HUES48 (cell line): ENCODE measurements at regions not wholly inside any gene's neighbourhood (a gene's known extent, or its start where the extent isn't known, plus 50 kb on each side); places are given as distances from the start of the nearest gene placed in this dataset.

Experiments
- H3K27ac ChIP-seq: one replicate; pipeline ENCODE4 v1.7.0; 2013; ENCODE audit warnings: low read depth, low read length, inconsistent platforms
- H3K27me3 ChIP-seq: 2 replicates; pipeline ENCODE4 v1.6.1; 2013; ENCODE audit warnings: mild to moderate bottlenecking, low read length; ENCODE audit not compliant: control insufficient read depth, insufficient read depth
- H3K36me3 ChIP-seq: 2 replicates; pipeline ENCODE4 v1.6.1; 2013; ENCODE audit warnings: low read length; ENCODE audit not compliant: control insufficient read depth, insufficient read depth
- H3K4me1 ChIP-seq: 2 replicates; pipeline ENCODE4 v1.6.1; 2013; ENCODE audit warnings: mild to moderate bottlenecking, low read length; ENCODE audit not compliant: control insufficient read depth, insufficient read depth
- H3K4me3 ChIP-seq: 2 replicates; pipeline ENCODE4 v1.5.1; 2013; ENCODE audit warnings: mild to moderate bottlenecking, low read depth, low read length
- H3K9ac ChIP-seq: 2 replicates; pipeline ENCODE4 v1.6.1; 2013; ENCODE audit warnings: mild to moderate bottlenecking, low read depth, low read length, moderate library complexity
- H3K9me3 ChIP-seq: 2 replicates; pipeline ENCODE4 v1.6.1; 2013; ENCODE audit warnings: low read length; ENCODE audit not compliant: control insufficient read depth, insufficient read depth

DNA sequence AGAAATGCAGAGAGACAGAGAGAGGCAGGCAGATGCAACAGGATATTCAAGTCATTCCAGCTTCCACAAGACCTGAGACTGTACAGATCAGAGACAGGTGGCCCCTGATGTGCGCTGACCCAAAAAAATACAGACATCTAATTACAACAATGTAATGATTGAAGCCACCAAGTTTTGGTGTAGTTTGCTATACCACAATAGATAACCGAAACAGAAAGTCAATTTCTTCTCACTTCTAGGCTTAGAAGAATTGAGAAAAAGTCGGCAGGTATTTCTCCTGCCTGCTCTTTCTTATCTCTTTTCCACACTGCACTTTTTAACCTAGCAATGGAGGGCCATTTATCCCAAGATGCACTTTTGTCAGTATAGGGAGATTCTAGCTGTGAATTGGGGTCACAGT lies 949.2 kb downstream of the CDH11 start:
- Histone ChIP-seq H3K27ac (no peak overlapping the region), H3K27me3 (no peaks in the 10 kb centered on the region), H3K9me3 (0 out of 2 replicates have a peak, but pooled peaks cover 2% of the 10 kb centered on the region), H3K9ac (no peak overlapping the region), H3K4me3 (no peak overlapping the region), H3K36me3 (no peaks in the 10 kb centered on the region), H3K4me1 (no peaks in the 10 kb centered on the region)

DNA sequence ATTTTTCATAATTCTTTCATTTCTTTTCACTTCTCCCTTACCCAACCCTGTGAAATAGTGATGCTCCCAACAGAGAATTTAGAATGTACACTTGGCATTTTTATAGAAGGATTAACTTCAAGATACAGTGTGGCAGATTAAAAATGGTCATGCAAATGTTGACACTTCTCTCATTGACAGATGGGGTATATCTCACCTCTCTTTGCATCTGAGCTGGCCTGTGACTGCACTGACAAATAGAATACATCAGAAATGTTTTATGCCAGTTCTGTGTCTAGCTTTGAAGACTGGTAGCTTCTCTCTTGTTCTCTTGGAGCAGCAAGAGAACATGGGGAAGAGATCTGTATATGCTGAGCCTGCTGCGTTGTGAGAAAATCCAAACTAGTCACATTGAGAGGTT lies 949.6 kb downstream of the CDH11 start:
- no peak overlapping the region for H3K4me3 ChIP-seq

DNA sequence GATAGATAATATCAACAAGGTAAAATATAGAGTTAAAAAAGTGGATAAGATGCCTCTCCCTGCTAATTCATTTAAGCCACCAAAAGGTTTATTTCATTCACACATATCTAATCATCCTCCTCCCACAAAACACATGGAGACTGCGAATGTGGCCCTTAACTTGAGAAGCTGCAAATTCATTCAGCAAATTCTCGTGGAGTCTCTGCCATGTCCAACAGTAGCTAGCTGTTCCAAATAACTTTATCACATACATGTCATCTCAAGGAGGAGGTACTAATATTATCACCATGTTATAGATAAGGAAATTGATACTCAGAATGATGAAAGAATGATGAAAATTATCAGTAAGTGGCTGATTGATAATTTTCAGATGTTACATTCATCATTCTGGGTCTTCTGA lies 950.2 kb downstream of the CDH11 start:
- H3K36me3 ChIP-seq: no peaks in the 10 kb centered on the region
- 0 out of 2 replicates have a peak, but pooled peaks cover 2% of the 10 kb centered on the region for H3K9me3 ChIP-seq
- H3K4me1 ChIP-seq: no peaks in the 10 kb centered on the region
- H3K4me3 ChIP-seq: no peak overlapping the region
- no peak overlapping the region for H3K27ac ChIP-seq
- H3K27me3 ChIP-seq: no peaks in the 10 kb centered on the region
- no peak overlapping the region for H3K9ac ChIP-seq

More for the DNA sequence above, 949.6 kb downstream of the CDH11 start:
- Histone ChIP-seq H3K9me3 (0 out of 2 replicates have a peak, but pooled peaks cover 2% of the 10 kb centered on the region), H3K36me3 (no peaks in the 10 kb centered on the region), H3K9ac (no peak overlapping the region), H3K27me3 (no peaks in the 10 kb centered on the region), H3K27ac (no peak overlapping the region), H3K4me1 (no peaks in the 10 kb centered on the region)

DNA sequence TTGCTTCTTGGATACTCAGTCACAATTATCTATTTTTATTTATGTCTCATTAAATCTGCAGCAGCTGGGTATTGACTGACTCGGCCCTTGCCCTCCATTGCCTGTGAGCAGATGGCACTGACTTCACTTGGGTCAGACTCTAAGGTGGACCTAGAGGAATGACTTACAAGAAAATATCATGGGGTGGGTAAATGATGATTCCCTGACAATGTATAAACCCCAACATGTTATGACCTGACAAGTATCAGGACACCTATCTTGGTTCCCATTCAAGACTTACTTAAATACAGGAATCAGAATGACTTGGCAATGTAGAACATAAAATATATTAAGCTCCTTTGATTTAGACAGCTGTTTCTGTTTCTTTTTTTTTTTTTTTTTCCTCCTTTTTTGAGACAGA lies 953.5 kb downstream of the CDH11 start:
- Histone ChIP-seq H3K36me3 (no peaks in the 10 kb centered on the region), H3K9ac (no peak overlapping the region), H3K27ac (no peak overlapping the region), H3K27me3 (no peaks in the 10 kb centered on the region), H3K9me3 (no peaks in the 10 kb centered on the region), H3K4me1 (no peaks in the 10 kb centered on the region), H3K4me3 (no peak overlapping the region)

DNA sequence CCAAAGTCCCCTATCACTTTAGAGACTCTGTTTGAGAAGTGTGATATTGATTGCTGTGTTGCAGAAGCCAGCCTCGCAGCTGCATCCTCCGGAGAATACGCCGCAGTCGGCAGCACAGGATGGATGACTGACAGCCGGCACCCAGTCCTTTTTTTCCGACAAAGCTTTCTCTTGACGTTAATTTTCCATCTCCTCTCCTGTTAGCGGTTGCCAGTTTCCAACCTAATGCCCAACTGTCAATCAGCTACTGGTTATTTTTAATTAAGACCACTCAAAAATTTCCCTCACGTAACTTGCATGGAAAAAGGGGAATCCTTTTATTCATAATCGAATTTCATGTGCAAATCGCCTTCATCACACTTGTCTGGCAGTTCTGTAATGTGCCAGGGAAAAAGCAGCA lies 953.9 kb downstream of the CDH11 start:
- H3K36me3 ChIP-seq: no peaks in the 10 kb centered on the region
- no peak overlapping the region for H3K9ac ChIP-seq
- H3K9me3 ChIP-seq: no peaks in the 10 kb centered on the region
- no peak overlapping the region for H3K27ac ChIP-seq
- H3K4me1 ChIP-seq: no peaks in the 10 kb centered on the region
- H3K4me3 ChIP-seq: no peak overlapping the region
- no peaks in the 10 kb centered on the region for H3K27me3 ChIP-seq

DNA sequence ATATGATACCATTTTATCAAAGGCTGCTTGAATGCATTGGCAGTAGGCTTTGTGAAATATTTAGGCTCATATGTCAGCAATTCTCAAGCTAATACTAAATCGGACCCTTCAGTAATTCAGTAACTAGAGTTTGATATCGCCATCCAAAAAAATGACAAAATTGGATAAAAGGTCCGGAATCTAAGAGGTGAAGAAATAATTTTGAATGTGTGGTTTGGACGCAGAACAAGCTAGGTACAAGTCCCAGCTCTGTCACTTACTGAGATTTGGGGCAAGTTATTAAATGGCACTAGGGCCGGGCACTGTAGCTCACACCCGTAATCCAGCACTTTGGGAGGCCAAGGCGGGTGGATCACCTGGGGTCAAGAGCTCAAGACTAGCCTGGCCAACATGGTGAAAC lies 956.5 kb downstream of the CDH11 start:
- Histone ChIP-seq H3K4me1 (no peaks in the 10 kb centered on the region), H3K36me3 (no peaks in the 10 kb centered on the region), H3K9ac (no peak overlapping the region), H3K9me3 (no peaks in the 10 kb centered on the region), H3K27me3 (no peaks in the 10 kb centered on the region), H3K4me3 (no peak overlapping the region), H3K27ac (no peak overlapping the region)

DNA sequence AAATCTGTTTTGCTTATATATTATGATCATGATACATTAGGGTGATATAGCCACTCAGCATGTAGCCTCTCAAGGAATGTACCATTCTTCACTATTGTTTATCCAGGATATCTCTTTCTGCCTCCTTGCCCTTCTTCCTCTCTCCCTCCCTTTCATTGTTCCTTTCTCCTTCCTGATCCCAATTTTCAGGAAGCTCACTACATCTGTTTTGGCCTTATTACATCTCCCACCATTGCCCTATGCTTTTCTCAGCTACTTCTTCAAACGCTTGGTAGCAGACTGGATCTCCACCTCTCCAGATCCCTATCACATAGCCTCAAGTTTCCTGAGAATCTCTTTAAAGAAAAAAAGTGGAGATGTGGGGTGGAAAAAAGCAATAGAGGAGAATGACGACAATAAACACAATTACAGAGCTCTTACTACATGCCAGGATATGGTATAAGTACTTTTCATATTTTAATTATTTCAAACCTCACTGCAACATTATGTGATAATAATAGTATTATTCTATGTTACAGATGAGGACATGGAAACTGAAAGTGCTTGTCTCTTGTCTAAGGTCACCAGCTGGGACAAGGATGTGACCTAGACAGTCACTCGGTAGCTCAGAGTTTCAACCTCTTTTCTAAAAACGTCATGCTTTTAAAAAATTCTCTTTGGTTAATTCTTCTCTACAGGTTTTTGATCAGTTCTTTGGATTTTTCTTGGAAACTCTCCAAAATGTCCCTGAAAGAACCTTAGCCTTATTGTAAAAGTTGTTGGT lies 959.1 kb downstream of the CDH11 start:
- no peak overlapping the region for H3K9ac ChIP-seq
- no peak overlapping the region for H3K4me3 ChIP-seq
- no peaks in the 10 kb centered on the region for H3K27me3 ChIP-seq
- H3K36me3 ChIP-seq: no peaks in the 10 kb centered on the region
- no peaks in the 10 kb centered on the region for H3K9me3 ChIP-seq
- H3K4me1 ChIP-seq: no peaks in the 10 kb centered on the region
- no peak overlapping the region for H3K27ac ChIP-seq

DNA sequence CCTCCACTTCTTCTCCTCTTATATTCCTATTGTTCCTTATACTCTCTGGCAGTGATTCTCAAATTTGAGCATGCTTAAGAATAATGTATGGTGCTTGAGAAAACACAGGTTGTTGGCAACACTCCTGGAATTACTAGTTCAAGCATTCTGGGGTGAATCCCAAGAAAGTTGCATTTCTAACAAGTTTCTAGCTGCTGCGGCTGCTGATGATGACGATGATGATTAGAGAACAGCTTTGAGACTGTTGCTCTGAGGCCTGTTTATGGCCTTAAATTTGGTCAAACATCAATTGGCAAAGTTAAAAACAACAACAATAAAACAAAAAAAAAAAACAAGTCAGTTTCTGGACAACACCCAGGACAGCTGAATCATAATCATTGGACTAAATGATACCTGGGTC lies 961.9 kb downstream of the CDH11 start:
- Histone ChIP-seq H3K4me1 (peaks cover 10% of the 10 kb centered on the region), H3K27ac (no peak overlapping the region), H3K9me3 (no peaks in the 10 kb centered on the region), H3K9ac (no peak overlapping the region), H3K36me3 (no peaks in the 10 kb centered on the region), H3K4me3 (no peak overlapping the region), H3K27me3 (no peaks in the 10 kb centered on the region)

DNA sequence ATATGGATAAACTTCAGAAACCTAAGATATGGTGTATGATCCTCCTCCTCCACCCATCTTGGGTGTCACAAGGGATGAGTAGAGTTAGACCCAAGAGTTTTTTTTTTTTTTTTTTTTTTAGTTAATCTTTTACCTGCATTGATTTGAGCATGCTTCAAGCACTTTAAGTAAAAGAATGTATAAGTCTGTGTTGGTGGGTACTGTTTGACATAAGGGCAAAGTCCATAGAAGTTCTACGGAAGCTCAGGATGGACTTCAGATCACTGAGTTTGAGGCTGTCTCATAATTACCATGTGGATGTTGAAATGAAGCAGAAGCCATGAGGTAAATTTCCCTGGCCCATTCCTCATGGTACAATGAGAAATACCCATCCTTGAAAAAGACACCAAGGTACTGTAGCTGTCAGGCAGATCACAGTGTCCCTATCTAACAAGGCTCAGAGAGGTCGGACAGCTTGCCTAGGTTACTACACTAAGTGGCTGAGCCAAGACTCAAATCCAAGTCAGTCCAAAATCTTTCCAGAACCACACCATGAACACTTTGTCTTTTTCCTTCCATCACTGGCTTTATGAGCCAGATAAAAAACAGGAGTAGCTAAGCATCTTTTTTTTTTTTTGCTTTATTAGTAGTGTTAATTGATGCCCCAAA lies 962.8 kb downstream of the CDH11 start:
- no peaks in the 10 kb centered on the region for H3K27me3 ChIP-seq
- H3K4me3 ChIP-seq: no peak overlapping the region
- H3K9ac ChIP-seq: no peak overlapping the region
- no peaks in the 10 kb centered on the region for H3K9me3 ChIP-seq
- H3K36me3 ChIP-seq: no peaks in the 10 kb centered on the region
- peaks cover 10% of the 10 kb centered on the region for H3K4me1 ChIP-seq
- H3K27ac ChIP-seq: no peak overlapping the region

DNA sequence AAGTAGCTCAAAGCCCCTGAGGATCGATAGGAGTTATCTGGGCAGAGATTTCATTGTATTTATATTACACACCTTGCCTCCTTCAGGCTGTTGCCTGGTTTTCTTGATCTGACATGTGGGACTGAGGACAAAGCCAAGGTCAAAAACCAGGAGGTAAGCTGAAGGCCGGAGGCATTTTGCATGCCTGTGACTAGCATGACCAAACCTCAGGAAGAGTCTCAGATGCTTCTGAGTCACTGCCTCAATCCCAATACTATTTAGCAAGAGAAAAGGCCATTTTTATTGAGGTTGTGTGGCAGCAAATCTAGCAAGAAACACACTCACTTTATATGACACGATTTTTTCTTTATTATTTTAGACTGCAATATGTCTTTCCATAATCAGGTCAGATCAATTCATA lies 968.1 kb downstream of the CDH11 start:
- Histone ChIP-seq H3K4me3 (no peak overlapping the region), H3K36me3 (no peaks in the 10 kb centered on the region), H3K9ac (no peak overlapping the region), H3K4me1 (peaks cover 14% of the 10 kb centered on the region), H3K27me3 (no peaks in the 10 kb centered on the region), H3K27ac (no peak overlapping the region), H3K9me3 (no peaks in the 10 kb centered on the region)

DNA sequence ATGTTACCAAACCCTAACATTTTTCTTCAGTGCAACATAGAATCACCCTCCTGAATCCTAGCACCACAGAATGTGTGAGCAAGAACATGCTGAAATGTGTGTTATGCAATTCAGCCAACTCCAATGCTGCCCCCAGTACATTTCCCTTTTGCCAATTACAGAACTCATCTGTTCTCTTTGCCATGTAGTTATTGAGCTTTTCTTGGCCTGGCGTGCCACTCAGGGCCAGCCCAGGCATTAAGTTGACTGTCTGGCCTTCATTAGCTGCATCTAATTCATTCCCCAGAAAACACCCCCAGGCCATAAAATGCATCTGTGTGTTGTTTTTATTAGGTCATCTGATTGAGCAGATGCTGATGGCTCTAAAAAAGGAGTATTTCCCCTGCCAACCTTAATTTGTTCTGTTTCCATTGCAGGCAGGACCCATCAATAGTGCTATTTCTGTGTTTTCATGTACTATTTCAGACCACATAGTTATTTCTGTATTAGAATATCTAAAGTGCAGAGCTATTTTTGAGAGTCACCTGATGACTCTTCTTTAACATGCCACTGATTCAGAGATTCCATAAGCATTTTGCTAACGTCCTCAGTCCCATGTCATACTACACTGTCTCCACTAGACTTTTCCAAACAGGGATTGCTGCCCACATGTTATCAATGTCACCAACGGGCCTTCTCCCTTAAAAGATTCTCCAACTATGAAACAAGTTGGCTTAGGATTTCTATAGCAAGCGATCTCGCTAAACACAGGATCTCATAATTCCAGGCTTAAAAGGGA lies 969.7 kb downstream of the CDH11 start:
- H3K9ac ChIP-seq: no peak overlapping the region
- no peak overlapping the region for H3K4me3 ChIP-seq
- H3K4me1 ChIP-seq: peaks cover 14% of the 10 kb centered on the region
- no peaks in the 10 kb centered on the region for H3K27me3 ChIP-seq
- no peaks in the 10 kb centered on the region for H3K36me3 ChIP-seq
- no peak overlapping the region for H3K27ac ChIP-seq
- H3K9me3 ChIP-seq: no peaks in the 10 kb centered on the region
